ENCODE measurements at regions not wholly inside any gene's neighbourhood (a gene's known extent, or its start where the extent isn't known, plus 50 kb on each side); places are given as distances from the start of the nearest gene placed in this dataset. TPM values are rescaled to one million over a fixed set of nuclear protein-coding genes. Genes with fewer than 3 reads are reported as not detected.

- TF ChIP-seq POLR2A (IDR thresholded peaks at IDR 0.05) = no peak
- no peak for TF ChIP-seq CTCF (IDR thresholded peaks at IDR 0.05)
- H3K4me1 ChIP-seq = no peaks in the 10 kb centered on the region
- no peaks in the 10 kb centered on the region for H3K27me3 ChIP-seq
- no peaks in the 10 kb centered on the region for H3K36me3 ChIP-seq
- H3K27ac ChIP-seq = no peak overlapping the region
- DNase-seq = no peak
- no peaks in the 10 kb centered on the region for H3K9me3 ChIP-seq
- H3K4me3 ChIP-seq = no peak overlapping the region
- intact Hi-C loops (cut with DNase I; ENCODE audit: low total_unique reads) = no loop called here
Observed at GRCh38 chr14:35236806-35237205, 55.4 kb upstream of the PSMA6 start.

- no peak overlapping the region for H3K4me3 ChIP-seq
- no peak for DNase-seq
- H3K36me3 ChIP-seq = no peaks in the 10 kb centered on the region
- TF ChIP-seq CTCF (IDR thresholded peaks at IDR 0.05) (no peak), POLR2A (IDR thresholded peaks at IDR 0.05) (no peak)
- no peaks in the 10 kb centered on the region for H3K4me1 ChIP-seq
- no peak overlapping the region for H3K27ac ChIP-seq
- intact Hi-C loops (cut with DNase I; ENCODE audit: low total_unique reads) = no loop called here
- no peaks in the 10 kb centered on the region for H3K27me3 ChIP-seq
- H3K9me3 ChIP-seq = no peaks in the 10 kb centered on the region
Observed at GRCh38 chr14:35240231-35240630, 52.0 kb upstream of the PSMA6 start.

Small RNA genes in the stretch of these regions (small RNA-seq; reads per million reads assigned to genes)
- not detected for gene MRPL57P8

Data from uterus (tissue), 3 donors.